CD4-positive, alpha-beta T cell (primary cell): ENCODE measurements at regions not wholly inside any gene's neighbourhood (a gene's known extent, or its start where the extent isn't known, plus 50 kb on each side); places are given as distances from the start of the nearest gene placed in this dataset.

Experiments used
- ATAC-seq: fragments of 200-7000 bp; cut with Tn5 transposase; one replicate; pipeline ENCODE4 v1.10.0; 2022; ENCODE audit warnings: mild to moderate bottlenecking; ENCODE audit not compliant: poor library complexity
- CTCF ChIA-PET: fragments of 350-600 bp; sonication (Branson Sonifier 250); formaldehyde crosslinking; loops from one replicate; lab custom pipeline; 2021; ENCODE audit warnings: antibody characterized with exemption, inconsistent platforms; lab: Charles Lee
- POLR2A ChIA-PET: fragments of 350-600 bp; sonication (Branson Sonifier 250); formaldehyde crosslinking; loops from one replicate; lab custom pipeline; 2021; ENCODE audit warnings: antibody characterized with exemption, inconsistent platforms; lab: Charles Lee
- DNase-seq, 14 experiments: peaks; one replicate each; pipeline ENCODE4 v3.0.0-alpha.2; 2013 to 2020; ENCODE audit warnings: mixed read lengths in 2 of 14
- H3K27ac ChIP-seq, 2 donors: one replicate each; pipeline versions ENCODE4 v1.5.1 to v1.7.0; 2013; ENCODE audit warnings: low read length in 2 of 2, low read depth in 1 of 2, mild to moderate bottlenecking in 1 of 2
- H3K27me3 ChIP-seq, 2 experiments: 1 replicate in 1 of 2; 2 replicates in 1 of 2; pipeline versions ENCODE4 v1.6.1 to v1.7.0; 2013; ENCODE audit warnings: low read length in 2 of 2, control low read depth in 1 of 2, mild to moderate bottlenecking in 1 of 2, moderate library complexity in 1 of 2; ENCODE audit not compliant: insufficient read depth in 2 of 2, control insufficient read depth in 1 of 2
- H3K36me3 ChIP-seq: one replicate; pipeline ENCODE4 v1.6.1; 2013; ENCODE audit warnings: low read length, control low read depth; ENCODE audit not compliant: insufficient read depth
- H3K4me1 ChIP-seq: one replicate; pipeline ENCODE4 v1.6.1; 2013; ENCODE audit warnings: low read length, control low read depth; ENCODE audit not compliant: insufficient read depth
- H3K4me3 ChIP-seq: one replicate; pipeline ENCODE4 v1.5.1; 2013; ENCODE audit warnings: mild to moderate bottlenecking, low read length, moderate library complexity
- H3K9me3 ChIP-seq, 2 experiments: 1 replicate in 1 of 2; 2 replicates in 1 of 2; pipeline versions ENCODE4 v1.6.1 to v1.7.0; 2013; ENCODE audit warnings: low read length in 2 of 2, mild to moderate bottlenecking in 2 of 2, control low read depth in 1 of 2, moderate library complexity in 1 of 2; ENCODE audit not compliant: control insufficient read depth in 1 of 2, insufficient read depth in 1 of 2
- H3K27ac Mint-ChIP-seq: one replicate; pipeline ENCODE4 v1.8.0; 2020; ENCODE audit warnings: mixed read lengths
- H3K27me3 Mint-ChIP-seq: one replicate; pipeline ENCODE4 v1.8.0; 2021; ENCODE audit warnings: mixed read lengths
- H3K36me3 Mint-ChIP-seq: one replicate; pipeline ENCODE4 v1.8.0; 2021; ENCODE audit warnings: low read depth, mixed read lengths
- H3K4me1 Mint-ChIP-seq: one replicate; pipeline ENCODE4 v1.8.0; 2021; ENCODE audit warnings: low read depth, mixed read lengths
- H3K4me3 Mint-ChIP-seq: one replicate; pipeline ENCODE4 v1.8.0; 2020; ENCODE audit warnings: mild to moderate bottlenecking, mixed read lengths
- H3K9me3 Mint-ChIP-seq: one replicate; pipeline ENCODE4 v1.8.0; 2020; ENCODE audit warnings: mixed read lengths
- intact Hi-C, 2 experiments: fragments of 100-400 bp; cut with DNase I in 1 of 2; cut with micrococcal nuclease in 1 of 2; formaldehyde crosslinking; loops; one replicate each; pipeline versions ENCODE4 v1.15.1 to v1.9.0; 2023 to 2025; cut with DNase I, micrococcal nuclease
- TF ChIP-seq, protein P1 (sequence below): fragments of 200-600 bp; IDR thresholded peaks from one replicate; pipeline ENCODE4 v1.8.0; 2022; ENCODE audit warnings: antibody characterized with exemption, mild to moderate bottlenecking

DNA sequence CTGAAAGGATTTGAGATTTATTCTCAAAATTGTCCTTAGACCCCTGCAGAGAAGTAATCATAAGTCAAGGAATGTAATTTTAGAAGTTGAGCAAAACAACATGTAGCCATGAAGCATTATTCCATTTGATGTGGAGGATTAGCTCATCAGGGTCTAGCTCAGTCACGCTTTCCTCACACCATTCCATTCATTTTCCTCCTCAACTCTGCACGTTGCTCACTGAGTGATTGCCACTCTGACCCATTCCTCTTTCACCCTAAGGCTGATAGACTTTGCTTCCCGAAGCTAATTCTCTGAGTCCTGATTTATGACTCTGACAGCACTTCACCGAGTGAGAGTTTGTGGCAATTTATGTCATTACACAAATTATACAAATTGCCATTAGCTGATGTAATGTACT, 820.6 kb upstream of the PIK3C3 start:
- Histone ChIP-seq H3K27me3 (no peaks in the 10 kb centered on the region), H3K4me1 (no peaks in the 10 kb centered on the region), H3K36me3 (no peaks in the 10 kb centered on the region), H3K27ac (no peak overlapping the region), H3K4me3 (no peak overlapping the region), H3K9me3 (no peaks in the 10 kb centered on the region)
- ChIA-PET POLR2A (no interaction called here), CTCF (no interaction called here)
- no peaks in the 10 kb centered on the region for H3K27me3 Mint-ChIP-seq
- no peaks in the 10 kb centered on the region for H3K36me3 Mint-ChIP-seq
- H3K4me1 Mint-ChIP-seq = no peaks in the 10 kb centered on the region
- DNase-seq (no peak), ATAC-seq (no peak)
- peaks cover 10% of the 10 kb centered on the region for H3K9me3 Mint-ChIP-seq
- H3K4me3 Mint-ChIP-seq = no peak overlapping the region
- H3K27ac Mint-ChIP-seq = no peak overlapping the region
- TF ChIP-seq, protein P1, sequence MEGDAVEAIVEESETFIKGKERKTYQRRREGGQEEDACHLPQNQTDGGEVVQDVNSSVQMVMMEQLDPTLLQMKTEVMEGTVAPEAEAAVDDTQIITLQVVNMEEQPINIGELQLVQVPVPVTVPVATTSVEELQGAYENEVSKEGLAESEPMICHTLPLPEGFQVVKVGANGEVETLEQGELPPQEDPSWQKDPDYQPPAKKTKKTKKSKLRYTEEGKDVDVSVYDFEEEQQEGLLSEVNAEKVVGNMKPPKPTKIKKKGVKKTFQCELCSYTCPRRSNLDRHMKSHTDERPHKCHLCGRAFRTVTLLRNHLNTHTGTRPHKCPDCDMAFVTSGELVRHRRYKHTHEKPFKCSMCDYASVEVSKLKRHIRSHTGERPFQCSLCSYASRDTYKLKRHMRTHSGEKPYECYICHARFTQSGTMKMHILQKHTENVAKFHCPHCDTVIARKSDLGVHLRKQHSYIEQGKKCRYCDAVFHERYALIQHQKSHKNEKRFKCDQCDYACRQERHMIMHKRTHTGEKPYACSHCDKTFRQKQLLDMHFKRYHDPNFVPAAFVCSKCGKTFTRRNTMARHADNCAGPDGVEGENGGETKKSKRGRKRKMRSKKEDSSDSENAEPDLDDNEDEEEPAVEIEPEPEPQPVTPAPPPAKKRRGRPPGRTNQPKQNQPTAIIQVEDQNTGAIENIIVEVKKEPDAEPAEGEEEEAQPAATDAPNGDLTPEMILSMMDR = no peak
- intact Hi-C loops = no loop called here

GRCh38 chr18:41131050-41131449, 824.0 kb upstream of the PIK3C3 start:
- H3K9me3 ChIP-seq = no peaks in the 10 kb centered on the region
- Mint-ChIP-seq H3K36me3 (no peaks in the 10 kb centered on the region), H3K4me1 (no peaks in the 10 kb centered on the region), H3K4me3 (no peak overlapping the region), H3K27ac (no peak overlapping the region), H3K9me3 (peaks cover 10% of the 10 kb centered on the region), H3K27me3 (no peaks in the 10 kb centered on the region)
- no peak overlapping the region for H3K27ac ChIP-seq
- H3K4me3 ChIP-seq = no peak overlapping the region
- DNase-seq (no peak), ATAC-seq (no peak)
- H3K27me3 ChIP-seq = no peaks in the 10 kb centered on the region
- ChIA-PET CTCF (no interaction called here), POLR2A (no interaction called here)
- TF ChIP-seq, protein P1 = no peak
- no peaks in the 10 kb centered on the region for H3K4me1 ChIP-seq
- intact Hi-C loops = no loop called here
- no peaks in the 10 kb centered on the region for H3K36me3 ChIP-seq

- no peak overlapping the region for H3K4me3 ChIP-seq
- no peaks in the 10 kb centered on the region for H3K4me1 ChIP-seq
- Mint-ChIP-seq H3K4me1 (no peaks in the 10 kb centered on the region), H3K27ac (no peak overlapping the region), H3K9me3 (peaks cover 7% of the 10 kb centered on the region), H3K27me3 (no peaks in the 10 kb centered on the region), H3K36me3 (no peaks in the 10 kb centered on the region), H3K4me3 (no peak overlapping the region)
- intact Hi-C loops = no loop called here
- CTCF ChIA-PET = no interaction called here
- peaks cover 0 to 4% of the 10 kb centered on the region in 2 experiments for H3K9me3 ChIP-seq
- TF ChIP-seq, protein P1 = no peak
- no peaks in the 10 kb centered on the region for H3K27me3 ChIP-seq
- POLR2A ChIA-PET = no interaction called here
- DNase-seq = no peak
- no peak for ATAC-seq
- H3K27ac ChIP-seq = no peak overlapping the region
- no peaks in the 10 kb centered on the region for H3K36me3 ChIP-seq
Observed at GRCh38 chr18:41128545-41128944, 826.5 kb upstream of the PIK3C3 start.
